NCI-H460 (cell line): ENCODE measurements at regions not wholly inside any gene's neighbourhood (a gene's known extent, or its start where the extent isn't known, plus 50 kb on each side); places are given as distances from the start of the nearest gene placed in this dataset.
A peak's percentile ranks its signal among the peaks of the same experiment; 100 is the strongest.

ENCODE experiments used
- DNase-seq: peaks from one replicate; pipeline ENCODE4 v3.0.0-alpha.2; 2016; ENCODE audit warnings: low read depth; ENCODE audit errors: extremely low read depth

DNA sequence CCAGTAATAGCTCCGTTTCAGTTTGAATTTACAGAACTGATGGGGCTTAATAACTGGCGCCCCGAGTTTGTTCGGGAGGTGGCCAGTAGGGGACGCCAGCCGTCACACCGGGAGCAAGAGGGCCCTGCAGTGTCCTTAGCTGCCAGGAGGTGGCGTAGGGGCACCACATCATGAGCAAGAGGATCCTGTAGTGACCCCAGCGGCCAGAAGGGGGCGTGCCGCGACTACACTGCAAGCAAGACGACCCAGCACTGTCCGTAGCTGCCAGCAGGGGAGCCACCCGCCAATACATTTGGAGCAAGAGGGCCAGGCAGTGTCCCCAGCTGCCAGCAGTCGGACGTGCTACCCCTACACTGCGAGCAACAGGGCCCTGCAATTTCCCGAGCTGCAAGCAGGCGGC lies 663.7 kb upstream of the B3GAT1 start:
- peak; percentile 24 for DNase-seq

- no peak for DNase-seq
These were observed 662.5 kb upstream of the B3GAT1 start for GRCh38 chr11:135074397-135074998.

GRCh38 chr11:135073870-135074269 lies 661.8 kb upstream of the B3GAT1 start:
- no peak for DNase-seq

GRCh38 chr11:135073381-135073780 lies 661.3 kb upstream of the B3GAT1 start:
- no peak for DNase-seq

DNA sequence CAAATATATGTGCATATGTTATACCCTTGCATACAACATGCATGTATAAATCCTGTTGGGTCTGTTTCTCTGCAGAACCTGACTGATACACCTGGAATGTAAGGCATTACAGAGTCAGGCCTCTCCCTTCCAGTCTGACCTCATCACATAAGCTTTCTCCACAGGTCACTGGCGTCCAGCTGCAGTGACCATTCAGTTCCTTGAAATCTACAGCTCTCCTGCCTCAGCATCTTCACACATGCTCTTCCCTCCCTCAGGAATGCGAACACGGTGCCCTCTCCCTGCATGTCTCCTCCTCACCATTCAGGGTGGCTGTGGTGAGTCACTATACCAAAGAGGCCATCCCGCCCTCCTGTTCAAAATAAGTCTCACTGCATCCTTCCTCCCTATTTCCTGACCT lies 657.8 kb upstream of the B3GAT1 start:
- no peak for DNase-seq

DNA sequence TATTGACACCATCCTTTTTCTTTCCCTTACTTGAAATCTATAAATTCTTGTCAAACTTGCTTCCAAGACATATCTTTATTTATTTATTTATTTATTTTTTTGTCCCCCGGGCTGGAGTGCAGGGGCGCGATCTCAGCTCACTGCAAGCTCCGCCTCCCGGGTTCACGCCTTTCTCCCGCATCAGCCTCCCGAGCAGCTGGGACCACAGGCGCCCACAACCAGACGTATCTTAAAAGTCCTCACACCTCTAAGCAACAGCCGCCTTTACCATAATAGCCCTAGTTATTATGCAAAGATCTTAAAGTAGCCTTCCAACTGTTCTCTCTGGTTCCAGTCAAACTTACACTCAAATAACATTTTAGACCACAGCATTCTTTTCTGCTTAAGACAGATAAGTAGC lies 657.0 kb upstream of the B3GAT1 start:
- DNase-seq: no peak

- no peak for DNase-seq
These were observed 651.0 kb upstream of the B3GAT1 start for GRCh38 chr11:135062994-135063393.

DNA sequence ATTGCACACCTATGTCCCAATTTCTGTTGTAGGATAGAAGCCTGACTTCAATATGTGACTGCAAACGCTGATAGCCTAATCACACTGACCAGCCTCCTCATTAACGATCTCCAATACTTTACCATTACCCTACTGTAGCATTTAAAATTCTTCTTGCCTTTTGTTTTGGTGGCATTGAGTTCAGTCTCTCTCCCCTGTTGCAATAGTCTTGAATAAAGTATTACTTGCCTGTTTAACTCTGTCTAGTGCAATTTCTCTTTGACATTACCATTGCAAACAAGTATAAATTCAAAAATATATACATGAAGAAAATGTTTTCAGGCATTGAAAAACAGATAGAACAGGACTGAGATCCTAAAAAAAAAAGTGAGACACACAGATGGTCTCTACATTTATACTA lies 649.1 kb upstream of the B3GAT1 start:
- no peak for DNase-seq

DNA sequence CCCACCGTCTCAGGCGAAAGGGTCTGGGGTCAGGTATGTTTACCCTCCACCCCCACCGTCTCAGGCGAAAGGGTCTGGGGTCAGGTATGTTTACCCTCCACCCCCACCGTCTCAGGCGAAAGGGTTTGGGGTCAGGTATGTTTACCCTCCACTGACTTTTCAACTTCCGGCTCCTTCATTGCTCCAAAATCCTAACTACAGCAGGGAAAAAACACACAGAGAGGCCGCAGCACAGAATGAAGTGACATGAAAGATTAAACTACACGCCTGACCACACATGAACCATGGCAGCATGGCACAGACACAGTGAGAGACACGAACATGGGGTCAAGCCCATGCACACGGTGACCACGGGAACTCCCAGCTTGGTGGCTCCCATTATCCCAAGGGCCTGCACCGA lies 634.9 kb upstream of the B3GAT1 start:
- no peak for DNase-seq

- DNase-seq: no peak
These were observed 634.5 kb upstream of the B3GAT1 start for GRCh38 chr11:135046556-135046955.

DNA sequence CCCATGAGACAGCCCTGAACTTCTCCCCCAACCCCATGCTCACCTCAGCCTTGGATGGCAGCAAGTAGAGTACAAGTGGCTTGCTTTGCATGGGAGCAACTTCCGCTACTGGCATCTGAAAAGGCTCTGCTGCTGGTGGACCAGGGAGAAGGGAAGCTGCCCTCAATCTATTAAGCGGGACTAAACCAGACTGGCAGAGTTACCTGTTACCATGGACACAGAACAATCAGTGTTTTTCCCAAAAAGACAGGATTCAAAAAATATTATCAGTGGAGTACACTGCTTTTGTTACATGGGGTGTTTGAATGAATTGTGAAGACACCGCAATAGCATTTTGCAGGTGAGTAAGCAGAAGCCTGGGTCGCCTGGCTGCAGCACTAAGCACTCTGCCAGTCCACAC lies 631.4 kb upstream of the B3GAT1 start:
- DNase-seq: no peak

DNA sequence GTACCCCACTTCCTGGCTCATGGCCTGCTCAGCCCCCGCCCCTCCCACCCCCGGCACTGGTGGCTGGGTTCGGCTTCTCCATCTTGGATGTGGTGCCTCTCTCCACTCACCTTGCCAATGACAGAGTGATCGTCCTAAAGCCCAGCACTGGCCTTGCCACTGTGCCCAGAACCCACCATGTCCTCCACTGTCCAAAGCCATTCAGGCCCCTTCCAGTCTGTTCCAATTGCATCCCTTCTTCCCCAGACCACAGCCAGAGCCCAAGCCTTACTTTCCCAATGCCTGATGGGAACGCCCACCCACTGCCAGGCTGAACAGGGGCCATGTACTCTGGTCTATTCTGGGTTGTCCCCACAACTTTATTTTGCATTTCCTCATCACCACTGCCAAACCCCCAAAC lies 625.8 kb upstream of the B3GAT1 start:
- DNase-seq: no peak

DNA sequence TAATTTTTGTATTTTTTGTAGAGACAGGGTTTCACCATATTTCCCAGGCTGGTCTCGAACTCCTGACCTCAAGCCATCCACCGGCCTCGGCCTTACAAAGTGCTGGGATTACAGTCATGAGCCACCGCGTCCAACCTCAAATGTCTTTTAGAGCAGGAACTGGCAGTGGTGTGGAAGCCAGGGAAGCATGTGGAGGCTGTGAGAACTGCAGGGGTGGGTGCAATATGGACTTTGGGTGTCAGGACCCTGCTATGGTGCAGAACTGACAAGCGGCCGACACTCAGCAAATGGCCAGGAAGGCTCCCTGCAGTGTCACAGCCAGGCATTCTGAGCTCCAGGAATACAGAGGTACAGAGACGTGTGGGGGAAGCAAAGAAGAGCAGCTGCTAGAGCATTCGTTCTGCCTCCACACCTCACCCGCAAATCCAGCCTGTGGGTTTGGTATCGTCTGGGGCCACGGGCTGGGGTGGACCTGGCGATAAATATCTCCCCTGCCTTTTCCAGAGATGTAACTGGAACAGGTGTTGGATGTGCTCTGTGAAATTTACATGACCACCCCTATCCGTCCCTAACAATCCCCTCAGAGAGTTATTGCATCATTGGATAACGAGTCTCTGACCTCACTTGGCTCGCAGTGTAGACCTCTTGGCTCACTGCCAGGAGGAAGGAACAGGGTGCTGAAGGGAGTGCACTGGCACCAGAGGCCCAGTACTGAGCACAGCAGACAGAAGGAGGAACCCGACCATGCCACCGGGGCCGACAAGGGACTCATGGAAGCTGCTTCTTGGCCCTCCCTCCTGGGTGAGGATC lies 624.7 kb upstream of the B3GAT1 start:
- DNase-seq: no peak

DNA sequence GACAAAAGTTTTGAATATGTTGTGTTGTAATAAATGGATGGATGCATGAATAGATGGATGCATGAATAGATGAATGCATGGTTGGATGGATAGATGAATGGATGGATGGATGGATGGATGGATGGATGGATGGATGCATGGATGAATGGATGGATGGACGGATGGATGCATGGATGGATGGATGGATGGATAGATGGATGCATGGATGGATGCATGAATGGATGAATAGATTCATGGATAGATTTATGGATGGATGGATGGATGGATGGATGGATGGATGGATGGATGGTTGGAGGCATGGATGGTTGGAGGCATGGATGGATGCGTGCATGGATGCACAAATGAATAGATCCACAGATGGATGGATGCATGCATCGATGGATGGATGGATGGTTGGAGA lies 623.2 kb upstream of the B3GAT1 start:
- no peak for DNase-seq

DNA sequence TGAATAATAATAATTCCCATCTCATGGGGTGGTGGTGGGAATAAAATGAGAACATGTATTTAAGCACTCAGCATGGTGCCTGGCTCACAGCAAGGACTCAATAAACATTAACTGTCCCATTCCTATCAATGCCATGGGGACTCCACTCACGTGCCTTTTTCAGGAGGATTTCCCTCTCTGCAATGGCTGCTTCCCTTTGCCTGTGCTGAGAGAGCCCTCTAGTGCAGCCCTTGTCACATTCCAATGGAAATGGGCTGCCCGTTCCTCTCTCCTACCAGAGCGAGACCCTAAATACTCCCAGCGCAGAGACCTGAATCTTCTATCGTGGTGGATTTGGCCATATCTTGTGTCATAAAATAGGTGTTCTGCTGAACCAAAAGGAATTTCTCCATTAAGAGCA lies 621.5 kb upstream of the B3GAT1 start:
- no peak for DNase-seq

GRCh38 chr11:135031205-135031989 lies 619.4 kb upstream of the B3GAT1 start:
- no peak for DNase-seq

DNA sequence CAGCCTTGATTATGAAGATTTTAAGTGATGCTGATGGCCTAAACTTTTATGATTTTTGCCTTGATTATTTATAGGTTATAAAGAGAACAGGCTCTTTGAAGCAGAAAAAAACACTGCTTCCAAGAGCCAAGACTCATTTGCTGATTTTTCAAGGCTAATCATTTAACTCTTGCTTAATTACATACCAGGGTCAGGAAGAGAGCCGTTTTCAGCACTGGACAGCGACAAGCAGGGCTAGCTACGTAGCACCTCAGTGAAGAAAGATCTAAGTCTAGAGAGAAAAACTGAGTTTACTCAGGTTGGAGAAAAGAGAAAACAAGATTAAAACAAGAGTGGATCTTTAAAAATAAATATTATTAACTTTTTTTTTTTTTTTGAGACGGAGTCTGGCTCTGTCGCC lies 615.4 kb upstream of the B3GAT1 start:
- peak; percentile 5 for DNase-seq

- no peak for DNase-seq
These were observed 611.5 kb upstream of the B3GAT1 start for GRCh38 chr11:135023499-135023898.

DNA sequence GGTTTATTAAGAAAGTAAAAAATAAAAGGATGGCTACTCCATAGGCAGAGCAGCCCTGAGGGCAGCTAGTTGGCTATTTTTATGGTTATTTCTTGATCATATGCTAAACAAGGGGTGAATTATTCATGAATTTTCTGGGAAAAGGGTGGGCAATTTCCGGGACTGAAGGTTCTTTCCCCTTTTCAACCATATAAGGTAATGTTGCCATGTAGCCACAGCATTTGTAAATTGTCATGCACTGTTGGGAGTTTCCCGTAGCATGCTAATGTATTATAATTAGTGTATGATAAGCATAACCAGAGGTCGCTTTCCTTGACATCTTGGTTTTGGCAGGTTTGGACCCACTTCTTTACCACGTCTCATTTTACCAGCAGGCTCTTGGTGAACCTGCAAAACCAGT lies 610.4 kb upstream of the B3GAT1 start:
- no peak for DNase-seq

- no peak for DNase-seq
These were observed 607.9 kb upstream of the B3GAT1 start for GRCh38 chr11:135019899-135020298.

GRCh38 chr11:135019343-135019871 lies 607.4 kb upstream of the B3GAT1 start:
- DNase-seq: no peak

DNA sequence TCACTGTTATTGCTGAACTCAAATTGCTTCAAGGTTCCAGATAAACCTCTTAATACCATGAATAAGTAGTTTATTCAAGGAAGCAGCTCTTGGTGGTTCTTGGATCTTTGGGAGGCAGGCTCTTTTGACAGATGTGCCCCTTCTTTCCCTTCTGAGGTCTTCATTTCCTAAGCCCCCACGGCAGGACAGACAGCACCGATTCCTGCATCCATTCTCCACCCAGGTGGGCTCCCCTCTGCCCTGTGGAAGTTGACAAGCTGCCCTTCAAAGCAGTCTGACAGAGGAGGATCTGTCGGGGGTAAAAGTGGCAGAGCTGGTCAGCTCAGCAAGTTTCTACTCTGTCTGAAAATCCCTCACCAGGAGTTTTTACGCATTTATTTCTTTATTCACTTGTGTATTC lies 605.3 kb upstream of the B3GAT1 start:
- DNase-seq: no peak
